ENCODE measurements at regions not wholly inside any gene's neighbourhood (a gene's known extent, or its start where the extent isn't known, plus 50 kb on each side); places are given as distances from the start of the nearest gene placed in this dataset.

GRCh38 chr10:10788761-10789160, 228.9 kb upstream of the CELF2 start:
- ATAC-seq (ENCODE audit: low FRiP score) (no peak), DNase-seq (ENCODE audit: low spot score) (no peak)

GRCh38 chr10:10791869-10792268, 225.8 kb upstream of the CELF2 start:
- no peak for DNase-seq (ENCODE audit: low spot score)
- no peak for ATAC-seq (ENCODE audit: low FRiP score)
- no peak for TF ChIP-seq CTCF (IDR thresholded peaks at IDR 0.05)

More at GRCh38 chr10:10788761-10789160, 228.9 kb upstream of the CELF2 start:
- no peak for TF ChIP-seq CTCF (IDR thresholded peaks at IDR 0.05)

GRCh38 chr10:10792681-10793080, 225.0 kb upstream of the CELF2 start:
- DNase-seq (ENCODE audit: low spot score) (no peak), ATAC-seq (ENCODE audit: low FRiP score) (peak; percentile 58)
- TF ChIP-seq CTCF (IDR thresholded peaks at IDR 0.05): no peak

GRCh38 chr10:10794046-10794445, 223.6 kb upstream of the CELF2 start:
- DNase-seq (ENCODE audit: low spot score) (no peak), ATAC-seq (ENCODE audit: low FRiP score) (no peak)
- no peak for TF ChIP-seq CTCF (IDR thresholded peaks at IDR 0.05)

- no peak for ATAC-seq (ENCODE audit: low FRiP score)
- DNase-seq (ENCODE audit: low spot score): no peak
- TF ChIP-seq CTCF (IDR thresholded peaks at IDR 0.05): no peak
Measured at GRCh38 chr10:10794791-10795191, 222.9 kb upstream of the CELF2 start.

- TF ChIP-seq CTCF (IDR thresholded peaks at IDR 0.05): no peak
- ATAC-seq (ENCODE audit: low FRiP score) (peak; percentile 66), DNase-seq (ENCODE audit: low spot score) (no peak)
Measured at GRCh38 chr10:10796061-10796773, 221.5 kb upstream of the CELF2 start.

- DNase-seq (ENCODE audit: low spot score) (no peak), ATAC-seq (ENCODE audit: low FRiP score) (peak; percentile 67)
- no peak for TF ChIP-seq CTCF (IDR thresholded peaks at IDR 0.05)
Measured at GRCh38 chr10:10796774-10797415, 220.8 kb upstream of the CELF2 start.
